HG02938 (cell line): ENCODE measurements at regions not wholly inside any gene's neighbourhood (a gene's known extent, or its start where the extent isn't known, plus 50 kb on each side); places are given as distances from the start of the nearest gene placed in this dataset.
"Not testable (repeated sequence)": the region's sequence is repeated elsewhere in the genome, so short reads cannot be mapped to it uniquely, and the experiment has no call there.

ENCODE experiments used
- ATAC-seq: cut with Tn5 transposase; IDR thresholded peaks from one replicate; pipeline ENCODE4 v1.9.1; 2021; ENCODE audit warnings: mild to moderate bottlenecking, moderate library complexity; ENCODE audit not compliant: unreplicated experiment

GRCh38 chr2:234166531-234166930 lies 116.0 kb downstream of the SPP2 start:
- no peak for ATAC-seq

- ATAC-seq, result no peak
These were observed 114.9 kb downstream of the SPP2 start for GRCh38 chr2:234165421-234165820.

- no peak for ATAC-seq
These were observed 114.3 kb downstream of the SPP2 start for GRCh38 chr2:234164493-234165413.

- no peak for ATAC-seq
These were observed 113.1 kb downstream of the SPP2 start for GRCh38 chr2:234163510-234164045.

DNA sequence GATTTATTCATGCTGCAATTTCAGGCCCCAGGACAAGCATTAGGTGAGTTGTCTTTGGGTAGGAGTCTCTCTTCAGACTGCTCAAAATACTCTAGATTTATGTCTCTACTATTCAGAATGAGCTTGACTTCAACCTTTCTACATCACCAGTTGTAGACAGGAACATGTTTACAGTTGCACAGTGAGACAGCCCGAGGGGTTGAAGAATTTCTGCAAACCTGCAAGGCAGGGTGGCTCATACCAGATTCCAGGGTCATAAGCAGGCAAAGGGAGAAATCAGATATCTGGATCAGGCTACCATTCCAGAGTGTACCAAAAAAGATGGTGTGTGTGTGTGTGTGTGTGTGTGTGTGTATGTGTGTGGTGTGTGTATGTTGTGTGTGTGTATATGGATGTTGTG lies 112.4 kb downstream of the SPP2 start:
- ATAC-seq, result no peak

DNA sequence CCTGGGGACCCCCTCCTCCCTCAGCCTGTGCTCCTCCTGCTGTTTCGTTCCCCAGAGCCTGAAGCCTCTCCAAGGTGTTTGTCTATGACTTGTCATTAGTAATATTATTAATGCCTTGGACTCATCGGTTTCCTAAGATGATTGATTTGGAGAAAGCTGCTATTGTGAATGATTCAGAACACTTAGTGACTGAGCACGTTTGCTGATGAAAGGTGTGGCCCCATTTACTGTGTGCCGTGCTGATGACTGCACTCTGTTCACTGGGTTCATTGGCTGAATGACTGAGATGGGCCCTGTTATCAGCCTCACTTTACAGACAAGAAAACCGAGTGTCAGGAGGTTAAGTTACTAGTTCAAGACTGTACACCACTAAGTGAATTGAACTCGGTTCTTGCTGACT lies 111.4 kb downstream of the SPP2 start:
- ATAC-seq, result no peak

DNA sequence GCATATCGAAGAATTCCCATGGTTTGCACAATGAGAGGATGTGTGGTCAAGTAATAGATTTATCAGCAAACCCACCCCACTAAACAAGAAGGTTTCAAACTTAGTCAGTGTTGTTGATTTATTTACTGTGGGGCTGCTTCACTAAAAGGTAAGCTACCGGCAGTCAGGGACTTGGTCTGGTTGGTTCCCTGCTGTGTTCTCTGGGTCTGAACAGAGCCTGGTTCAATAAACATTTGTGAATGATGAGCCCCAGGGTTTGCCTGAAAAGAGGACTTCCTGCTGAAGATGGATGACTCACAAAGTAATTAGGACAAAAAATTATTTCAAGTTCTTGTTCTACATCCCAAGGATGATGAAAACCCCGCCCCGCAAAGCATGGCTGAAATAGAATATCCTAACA lies 108.3 kb downstream of the SPP2 start:
- ATAC-seq, result no peak

- ATAC-seq, result no peak
These were observed 107.5 kb downstream of the SPP2 start for GRCh38 chr2:234157817-234158588.

DNA sequence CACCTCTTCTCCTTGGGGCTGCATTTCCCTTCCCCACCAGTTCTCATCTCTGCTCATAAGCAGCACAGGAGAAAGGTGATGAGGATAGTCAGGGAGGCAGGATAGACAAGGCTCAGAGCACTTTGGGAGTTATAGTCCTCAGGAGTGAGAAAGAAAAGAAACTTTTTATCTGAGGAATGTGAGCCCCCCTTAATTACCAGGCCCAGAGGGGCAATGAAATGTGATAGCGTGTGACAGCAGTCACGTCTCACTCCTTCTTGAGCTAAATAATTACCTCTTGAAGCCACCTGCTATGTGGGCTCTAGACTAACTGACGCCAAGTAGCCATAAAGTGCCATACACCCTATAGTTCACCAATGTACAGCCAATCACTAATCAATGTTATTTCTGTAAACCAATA lies 105.8 kb downstream of the SPP2 start:
- no peak for ATAC-seq

DNA sequence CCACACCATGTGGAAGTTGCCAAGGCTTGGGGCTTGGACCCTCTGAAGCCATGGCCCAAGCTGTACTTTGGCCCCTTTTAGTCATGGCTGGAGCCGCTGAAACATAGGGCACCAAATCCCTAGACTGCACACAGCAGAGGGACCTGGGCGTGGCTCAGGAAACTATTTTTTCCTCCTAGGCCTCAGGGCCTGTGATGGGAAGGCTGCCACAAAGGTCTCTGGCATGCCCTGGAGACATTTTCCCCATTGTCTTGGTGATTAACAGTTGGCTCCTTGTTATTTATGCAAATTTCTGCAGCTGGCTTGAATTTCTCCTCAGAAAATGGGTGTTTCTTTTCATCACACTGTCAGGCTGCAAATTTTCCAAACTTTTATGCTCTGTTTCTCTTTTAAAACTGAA lies 102.3 kb downstream of the SPP2 start:
- not testable (repeated sequence) for ATAC-seq

- ATAC-seq, result no peak
These were observed 96.9 kb downstream of the SPP2 start for GRCh38 chr2:234147335-234147861.

- no peak for ATAC-seq
These were observed 95.8 kb downstream of the SPP2 start for GRCh38 chr2:234146087-234146826.

GRCh38 chr2:234145511-234145910 lies 95.0 kb downstream of the SPP2 start:
- ATAC-seq, result no peak

- no peak for ATAC-seq
These were observed 94.6 kb downstream of the SPP2 start for GRCh38 chr2:234145057-234145456.

DNA sequence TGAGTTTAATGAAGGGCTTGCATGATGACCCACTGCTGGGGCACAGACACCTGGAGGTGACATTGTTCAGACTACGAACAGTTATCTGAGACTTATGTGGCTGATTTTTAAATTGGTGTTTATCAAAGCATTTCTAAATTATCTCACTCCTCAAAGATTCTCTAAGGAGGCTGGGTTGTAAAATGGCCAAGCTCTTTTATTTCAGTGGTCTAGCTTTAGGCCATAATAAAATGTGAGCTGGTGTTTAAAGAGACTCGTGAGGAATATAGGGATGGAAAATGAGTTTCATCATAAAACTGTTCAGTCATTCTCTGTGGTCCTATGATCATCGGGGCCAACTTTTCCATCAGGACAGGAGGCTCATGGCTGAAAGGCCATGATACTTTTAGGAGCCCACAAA lies 93.4 kb downstream of the SPP2 start:
- no peak for ATAC-seq

- ATAC-seq, result no peak
These were observed 92.0 kb downstream of the SPP2 start for GRCh38 chr2:234142530-234142929.

DNA sequence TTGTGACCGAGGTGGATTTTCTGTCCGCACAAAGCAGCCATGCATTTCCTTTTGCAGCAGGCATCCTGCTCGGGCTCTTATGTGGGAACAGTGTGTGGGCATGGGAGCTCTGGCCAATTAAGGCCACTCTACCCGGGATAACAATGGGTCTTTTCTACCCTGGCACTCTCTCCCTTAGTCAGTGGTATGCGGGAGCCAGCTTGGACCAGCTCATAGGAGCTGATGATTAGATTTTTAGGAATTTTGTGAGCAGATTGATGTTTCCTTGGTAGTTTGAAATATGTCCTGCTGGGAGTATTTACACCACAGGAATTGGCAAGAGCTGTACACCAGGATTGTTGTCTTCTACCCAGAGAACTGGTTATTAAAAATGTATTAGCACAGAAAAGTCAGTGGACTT lies 89.3 kb downstream of the SPP2 start:
- ATAC-seq, result no peak

DNA sequence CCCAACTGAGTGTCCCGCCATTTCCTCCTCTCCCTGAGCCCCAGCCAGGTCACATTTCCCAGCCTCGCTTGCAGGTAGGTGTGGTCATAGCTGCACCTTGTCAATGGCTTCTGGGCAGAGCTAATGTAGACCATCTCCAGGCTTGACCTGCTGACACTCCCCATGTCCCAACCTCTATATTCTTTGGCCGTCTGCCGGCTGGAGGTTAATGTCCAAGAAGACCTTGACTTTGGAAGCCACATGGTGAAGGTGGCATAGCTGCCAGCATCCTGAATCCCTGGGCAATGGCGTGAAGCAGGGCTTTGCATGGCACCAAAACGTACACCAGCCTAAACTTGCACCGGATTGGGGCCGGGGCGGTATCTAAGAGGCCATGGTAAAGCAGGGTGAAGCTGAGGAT lies 88.3 kb downstream of the SPP2 start:
- no peak for ATAC-seq

- ATAC-seq, result no peak
These were observed 87.0 kb downstream of the SPP2 start for GRCh38 chr2:234137400-234138014.

GRCh38 chr2:234136461-234136860 lies 86.0 kb downstream of the SPP2 start:
- ATAC-seq, result no peak
